Lower lobe of right lung (tissue), 2 donors: ENCODE measurements at regions not wholly inside any gene's neighbourhood (a gene's known extent, or its start where the extent isn't known, plus 50 kb on each side); places are given as distances from the start of the nearest gene placed in this dataset.

Experiments used
- ATAC-seq, 2 donors: fragments of 200-7000 bp; cut with Tn5 transposase; one replicate each; pipeline ENCODE4 v1.9.1; 2020 to 2022; ENCODE audit warnings: mild to moderate bottlenecking in 2 of 2, moderate library complexity in 2 of 2
- DNase-seq: peaks from one replicate; pipeline ENCODE4 v3.0.0-alpha.2; 2020
- H3K27ac ChIP-seq: fragments of 200-600 bp; one replicate; pipeline ENCODE4 v1.8.0; 2022
- H3K27me3 ChIP-seq: fragments of 200-600 bp; one replicate; pipeline ENCODE4 v1.8.0; 2022; ENCODE audit warnings: low read depth
- H3K36me3 ChIP-seq: fragments of 200-600 bp; one replicate; pipeline ENCODE4 v1.8.0; 2022; ENCODE audit warnings: mild to moderate bottlenecking
- H3K4me1 ChIP-seq: fragments of 200-600 bp; one replicate; pipeline ENCODE4 v1.8.0; 2022
- H3K4me3 ChIP-seq: fragments of 200-600 bp; one replicate; pipeline ENCODE4 v1.8.0; 2022; ENCODE audit warnings: mild to moderate bottlenecking
- H3K9me3 ChIP-seq: fragments of 200-600 bp; one replicate; pipeline ENCODE4 v1.8.0; 2022
- intact Hi-C: fragments of 100-400 bp; cut with DNase I; formaldehyde crosslinking; loops from one replicate; pipeline ENCODE4 v1.11.0; 2022
- TF ChIP-seq, protein P1 (sequence below): fragments of 200-600 bp; IDR thresholded peaks from one replicate; pipeline ENCODE4 v1.8.0; 2022; ENCODE audit warnings: antibody characterized with exemption, mild to moderate bottlenecking
- donor health status: DM: no; HTN: yes; CAD: no; lungs with severe emphysema.

DNA sequence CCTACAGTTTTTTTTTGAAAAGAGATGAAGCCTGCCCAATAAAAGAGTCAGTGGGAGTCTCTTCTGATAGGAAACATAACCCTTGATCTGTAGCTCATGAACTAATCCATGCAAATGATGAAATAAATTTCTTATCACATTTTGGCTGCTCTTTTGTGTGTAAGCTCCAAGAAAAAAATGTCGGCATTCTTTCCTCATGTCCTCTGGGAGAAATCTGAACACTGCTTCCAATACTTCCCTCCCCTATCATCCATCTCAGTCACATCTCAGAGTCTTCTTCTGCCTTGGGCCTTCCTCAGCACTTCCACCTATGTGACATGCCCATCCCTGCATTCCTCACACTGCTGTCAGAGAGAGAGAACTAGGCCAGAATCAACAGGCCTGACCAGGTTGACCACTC lies 395.7 kb upstream of the ST6GAL2 start:
- Histone ChIP-seq H3K27ac (no peak overlapping the region), H3K36me3 (no peaks in the 10 kb centered on the region), H3K4me1 (no peaks in the 10 kb centered on the region), H3K9me3 (no peaks in the 10 kb centered on the region), H3K4me3 (no peak overlapping the region), H3K27me3 (no peaks in the 10 kb centered on the region)
- DNase-seq (no peak), ATAC-seq (no peak)
- intact Hi-C loops, result no loop called here
- TF ChIP-seq, protein P1, sequence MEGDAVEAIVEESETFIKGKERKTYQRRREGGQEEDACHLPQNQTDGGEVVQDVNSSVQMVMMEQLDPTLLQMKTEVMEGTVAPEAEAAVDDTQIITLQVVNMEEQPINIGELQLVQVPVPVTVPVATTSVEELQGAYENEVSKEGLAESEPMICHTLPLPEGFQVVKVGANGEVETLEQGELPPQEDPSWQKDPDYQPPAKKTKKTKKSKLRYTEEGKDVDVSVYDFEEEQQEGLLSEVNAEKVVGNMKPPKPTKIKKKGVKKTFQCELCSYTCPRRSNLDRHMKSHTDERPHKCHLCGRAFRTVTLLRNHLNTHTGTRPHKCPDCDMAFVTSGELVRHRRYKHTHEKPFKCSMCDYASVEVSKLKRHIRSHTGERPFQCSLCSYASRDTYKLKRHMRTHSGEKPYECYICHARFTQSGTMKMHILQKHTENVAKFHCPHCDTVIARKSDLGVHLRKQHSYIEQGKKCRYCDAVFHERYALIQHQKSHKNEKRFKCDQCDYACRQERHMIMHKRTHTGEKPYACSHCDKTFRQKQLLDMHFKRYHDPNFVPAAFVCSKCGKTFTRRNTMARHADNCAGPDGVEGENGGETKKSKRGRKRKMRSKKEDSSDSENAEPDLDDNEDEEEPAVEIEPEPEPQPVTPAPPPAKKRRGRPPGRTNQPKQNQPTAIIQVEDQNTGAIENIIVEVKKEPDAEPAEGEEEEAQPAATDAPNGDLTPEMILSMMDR, result no peak

DNA sequence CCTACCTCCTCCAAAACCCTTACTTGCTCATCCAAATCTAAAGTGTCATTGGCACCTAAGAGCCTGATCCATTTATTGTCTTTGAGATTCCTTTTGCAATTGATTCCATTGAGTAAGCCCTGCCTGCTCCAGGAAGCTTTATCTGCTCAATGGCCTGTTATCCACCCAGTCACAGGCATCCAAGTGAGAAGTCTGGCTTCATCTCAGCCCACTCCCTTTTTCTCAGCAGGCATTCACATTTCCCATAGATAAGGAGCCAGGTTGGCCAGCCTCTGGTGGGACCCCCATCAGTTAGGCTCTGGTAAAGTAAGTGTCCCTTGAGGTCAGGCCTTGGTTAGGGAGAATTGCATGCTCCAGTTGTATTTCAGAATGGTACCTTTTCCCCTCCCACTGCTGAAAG lies 396.2 kb upstream of the ST6GAL2 start:
- no peak for DNase-seq
- no peak overlapping the region for H3K27ac ChIP-seq
- H3K4me1 ChIP-seq, result no peaks in the 10 kb centered on the region
- no peak overlapping the region for H3K4me3 ChIP-seq
- no peak for ATAC-seq
- TF ChIP-seq, protein P1, result no peak
- H3K27me3 ChIP-seq, result no peaks in the 10 kb centered on the region
- no peaks in the 10 kb centered on the region for H3K9me3 ChIP-seq
- H3K36me3 ChIP-seq, result no peaks in the 10 kb centered on the region
- intact Hi-C loops, result no loop called here

DNA sequence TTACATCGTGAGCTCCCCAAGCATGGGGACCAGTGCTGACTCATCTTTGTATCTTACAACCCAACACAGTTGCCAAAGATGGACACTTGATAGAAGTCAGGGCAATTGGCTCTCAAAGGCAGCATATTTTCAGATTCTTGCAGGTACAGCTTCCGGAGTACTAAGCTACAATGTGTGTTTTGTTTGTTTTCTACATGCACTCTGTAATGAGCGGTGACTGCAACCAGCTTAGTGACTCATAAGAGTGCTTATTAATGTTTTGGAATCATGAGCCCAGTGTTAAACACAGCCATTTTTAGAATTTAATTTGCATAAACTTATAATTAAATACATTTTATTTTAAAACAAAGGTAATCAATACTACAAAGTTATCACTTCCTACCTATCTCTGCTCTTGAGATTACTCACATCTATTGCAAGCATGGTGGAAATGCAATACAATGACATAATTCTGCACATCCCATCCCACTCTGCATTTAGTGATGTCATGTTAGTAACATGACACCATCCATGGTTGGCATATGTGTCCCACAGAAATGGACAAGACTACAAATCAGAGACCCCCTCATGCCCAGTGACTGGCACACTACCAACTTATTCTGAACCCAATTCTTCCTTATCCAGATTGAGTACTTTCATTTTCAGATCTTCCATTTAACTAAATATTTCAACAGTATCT lies 399.8 kb upstream of the ST6GAL2 start:
- Histone ChIP-seq H3K27ac (no peak overlapping the region), H3K9me3 (no peaks in the 10 kb centered on the region), H3K4me1 (no peaks in the 10 kb centered on the region), H3K27me3 (no peaks in the 10 kb centered on the region), H3K36me3 (no peaks in the 10 kb centered on the region), H3K4me3 (no peak overlapping the region)
- intact Hi-C loops, result no loop called here
- TF ChIP-seq, protein P1, result no peak
- ATAC-seq, result no peak
- DNase-seq, result no peak

DNA sequence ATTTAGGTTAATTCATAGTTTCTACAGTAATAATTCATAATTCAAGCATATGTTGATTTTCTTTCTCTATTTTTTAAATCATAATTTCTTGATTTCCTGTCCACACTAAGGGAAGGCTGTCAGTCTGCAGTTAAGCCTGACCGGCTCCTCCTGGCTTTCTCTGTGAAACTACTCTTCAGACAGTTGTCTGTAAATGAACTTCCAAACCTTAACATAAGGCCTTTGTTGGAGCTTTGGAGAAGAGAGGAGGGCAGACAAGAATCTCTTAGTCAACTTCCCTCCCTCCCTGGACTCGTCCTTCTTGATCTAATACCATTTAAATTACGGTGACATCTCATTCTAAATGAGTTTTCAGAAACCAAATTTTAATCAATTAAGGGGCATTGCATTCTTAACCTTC lies 404.1 kb upstream of the ST6GAL2 start:
- no peaks in the 10 kb centered on the region for H3K4me1 ChIP-seq
- no peak overlapping the region for H3K27ac ChIP-seq
- DNase-seq, result no peak
- H3K36me3 ChIP-seq, result no peaks in the 10 kb centered on the region
- H3K27me3 ChIP-seq, result no peaks in the 10 kb centered on the region
- intact Hi-C loops, result no loop called here
- ATAC-seq, result no peak
- H3K4me3 ChIP-seq, result no peak overlapping the region
- no peaks in the 10 kb centered on the region for H3K9me3 ChIP-seq
- TF ChIP-seq, protein P1, result no peak

DNA sequence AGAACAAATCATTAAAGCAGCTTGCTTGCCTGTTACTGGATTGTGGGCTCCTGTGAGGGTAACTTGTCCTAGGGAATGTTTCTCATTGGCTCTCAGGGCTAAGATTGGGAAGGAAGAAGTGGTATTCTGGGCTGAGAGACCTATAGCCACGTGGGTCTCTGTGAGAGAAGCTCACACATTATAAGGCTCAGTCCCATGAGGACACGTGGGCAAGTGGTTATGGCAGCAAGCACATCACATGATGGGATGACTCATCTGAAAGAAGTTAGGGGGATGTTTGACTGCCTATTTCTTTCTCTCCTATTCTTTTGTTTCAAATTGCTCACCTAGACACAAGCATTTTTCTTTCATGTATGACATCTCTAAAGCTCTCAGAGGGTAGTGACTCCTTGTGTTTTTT lies 418.0 kb upstream of the ST6GAL2 start:
- Histone ChIP-seq H3K4me3 (no peak overlapping the region), H3K9me3 (no peaks in the 10 kb centered on the region), H3K27me3 (no peaks in the 10 kb centered on the region), H3K27ac (no peak overlapping the region), H3K36me3 (no peaks in the 10 kb centered on the region), H3K4me1 (no peaks in the 10 kb centered on the region)
- no peak for ATAC-seq
- DNase-seq, result no peak
- intact Hi-C loops, result no loop called here
- TF ChIP-seq, protein P1, result no peak
